H1 (cell line): ENCODE measurements at regions not wholly inside any gene's neighbourhood (a gene's known extent, or its start where the extent isn't known, plus 50 kb on each side); places are given as distances from the start of the nearest gene placed in this dataset.

Source experiments
- CTCF ChIA-PET: fragments of 300-600 bp; sonication (Branson Sonifier 250); formaldehyde crosslinking; loops from one replicate; lab custom pipeline; 2021; ENCODE audit not compliant: partially characterized antibody; lab: Charles Lee
- POLR2A ChIA-PET: fragments of 300-600 bp; sonication (Branson Sonifier 250); formaldehyde crosslinking; loops from one replicate; lab custom pipeline; 2021; ENCODE audit warnings: inconsistent platforms; ENCODE audit not compliant: partially characterized antibody; lab: Charles Lee
- DNase-seq, 2 experiments: peaks; one replicate each; pipeline versions ENCODE4 v3.0.0 to v3.0.0-alpha.2; 2010 to 2022; ENCODE audit warnings: low spot score in 2 of 2, low read depth in 1 of 2, mixed read lengths in 1 of 2
- FAIRE-seq: peaks from 2 replicates; lab custom pipeline; 2011; peaks lifted over from hg19 to GRCh38; lab: Jason Lieb, UNC
- H2AFZ ChIP-seq: 2 replicates; pipeline ENCODE4 v1.8.1; 2012; ENCODE audit warnings: low read length, inconsistent platforms
- H2AK5ac ChIP-seq: 2 replicates; pipeline ENCODE4 v1.6.1; 2013; ENCODE audit warnings: low read depth, low read length
- H2BK120ac ChIP-seq: replicated peaks from 2 replicates; pipeline ENCODE3; 2013; ENCODE audit warnings: low read depth, low read length, inconsistent platforms
- H2BK12ac ChIP-seq: 2 replicates; pipeline ENCODE4 v1.6.1; 2013; ENCODE audit warnings: low read depth, low read length
- H2BK15ac ChIP-seq: 2 replicates; pipeline ENCODE4 v1.6.1; 2013; ENCODE audit warnings: low read length
- H2BK20ac ChIP-seq: 2 replicates; pipeline ENCODE4 v1.6.1; 2013; ENCODE audit warnings: low read length
- H2BK5ac ChIP-seq: 2 replicates; pipeline ENCODE4 v1.6.1; 2013; ENCODE audit warnings: low read depth, low read length
- H3K14ac ChIP-seq: 2 replicates; pipeline ENCODE4 v1.6.1; 2013; ENCODE audit warnings: inconsistent platforms; ENCODE audit not compliant: insufficient read length
- H3K18ac ChIP-seq: 2 replicates; pipeline ENCODE4 v1.6.1; 2013; ENCODE audit warnings: low read length; ENCODE audit errors: extremely low read depth
- H3K23ac ChIP-seq: 2 replicates; pipeline ENCODE4 v1.6.1; 2013; ENCODE audit warnings: inconsistent platforms; ENCODE audit not compliant: insufficient read length
- H3K23me2 ChIP-seq: 2 replicates; pipeline ENCODE4 v1.6.1; 2013; ENCODE audit warnings: low read depth, low read length
- H3K27ac ChIP-seq: 2 replicates; pipeline ENCODE4 v1.6.1; 2011; ENCODE audit warnings: low read depth, low read length, inconsistent platforms
- H3K27me3 ChIP-seq, 4 experiments: replicated peaks in 1 of 4; 1 replicate in 1 of 4; 2 replicates in 3 of 4; pipeline versions ENCODE4 v1.6.1 to v1.8.1; 2011 to 2013; ENCODE audit warnings: low read length in 3 of 4, mild to moderate bottlenecking in 3 of 4, inconsistent platforms in 2 of 4, mixed read lengths in 2 of 4, moderate library complexity in 1 of 4; ENCODE audit not compliant: control insufficient read depth in 3 of 4, insufficient read depth in 3 of 4; ENCODE audit errors: extremely low read depth in 1 of 4
- H3K36me3 ChIP-seq, 4 experiments: 2 replicates each; pipeline versions ENCODE4 v1.6.1 to v1.8.1; 2011 to 2013; ENCODE audit warnings: mild to moderate bottlenecking in 4 of 4, low read length in 3 of 4, moderate library complexity in 2 of 4, control low read depth in 1 of 4, inconsistent platforms in 1 of 4; ENCODE audit not compliant: insufficient read depth in 4 of 4, control insufficient read depth in 2 of 4
- H3K4ac ChIP-seq: replicated peaks from 2 replicates; pipeline ENCODE3; 2013; ENCODE audit warnings: low read length, low read depth, mixed read lengths, inconsistent platforms; ENCODE audit not compliant: insufficient read length
- H3K4me1 ChIP-seq, 4 experiments: replicated peaks in 1 of 4; 1 replicate in 1 of 4; 2 replicates in 3 of 4; pipeline versions ENCODE4 v1.6.1 to v1.8.1; 2011 to 2013; ENCODE audit warnings: low read length in 3 of 4, inconsistent platforms in 2 of 4, mixed read lengths in 1 of 4; ENCODE audit not compliant: insufficient read depth in 4 of 4, control insufficient read depth in 3 of 4
- H3K4me2 ChIP-seq, 2 experiments: 2 replicates each; pipeline versions ENCODE4 v1.6.1 to v1.8.1; 2011 to 2013; ENCODE audit warnings: low read depth in 2 of 2, low read length in 2 of 2, control low read depth in 1 of 2, inconsistent platforms in 1 of 2, mild to moderate bottlenecking in 1 of 2; ENCODE audit not compliant: insufficient read depth in 1 of 2
- H3K4me3 ChIP-seq, 4 experiments: fragments of 200-600, 300-600 bp in 1 of 4; sonication (generic), shearing (Covaris generic), sonication (Bioruptor Twin) in 1 of 4; 2 replicates each; pipeline versions ENCODE4 v1.5.1 to v1.8.1; 2011 to 2016; ENCODE audit warnings: low read length in 4 of 4, low read depth in 3 of 4, control low read depth in 2 of 4, inconsistent platforms in 2 of 4, mild to moderate bottlenecking in 2 of 4, mixed read lengths in 1 of 4, moderate library complexity in 1 of 4; ENCODE audit not compliant: insufficient read depth in 2 of 4; ENCODE audit errors: extremely low read depth in 1 of 4
- H3K56ac ChIP-seq: replicated peaks from 2 replicates; pipeline ENCODE3; 2013; ENCODE audit warnings: low read depth, mild to moderate bottlenecking, mixed read lengths, low read length, inconsistent platforms; ENCODE audit not compliant: insufficient read length
- H3K79me1 ChIP-seq: 2 replicates; pipeline ENCODE4 v1.6.1; 2013; ENCODE audit warnings: low read depth, low read length, control low read depth
- H3K79me2 ChIP-seq, 2 experiments: 2 replicates each; pipeline versions ENCODE4 v1.6.1 to v1.8.1; 2012 to 2013; ENCODE audit warnings: low read length in 2 of 2, mild to moderate bottlenecking in 2 of 2, inconsistent platforms in 1 of 2; ENCODE audit not compliant: insufficient read depth in 2 of 2, control insufficient read depth in 1 of 2
- H3K9ac ChIP-seq, 4 experiments: replicated peaks in 1 of 4; 1 replicate in 1 of 4; 2 replicates in 3 of 4; pipeline versions ENCODE4 v1.6.1 to v1.8.1; 2011 to 2013; ENCODE audit warnings: low read depth in 3 of 4, low read length in 3 of 4, control low read depth in 2 of 4, mild to moderate bottlenecking in 2 of 4, moderate library complexity in 2 of 4, inconsistent platforms in 1 of 4; ENCODE audit errors: extremely low read depth in 1 of 4
- H3K9me3 ChIP-seq, 2 experiments: 2 replicates each; pipeline versions ENCODE4 v1.6.1 to v1.8.1; 2012 to 2013; ENCODE audit warnings: mild to moderate bottlenecking in 2 of 2, moderate library complexity in 2 of 2, control low read depth in 1 of 2, inconsistent platforms in 1 of 2, low read depth in 1 of 2, low read length in 1 of 2, mixed read lengths in 1 of 2; ENCODE audit not compliant: insufficient read depth in 2 of 2
- H4K20me1 ChIP-seq, 2 experiments: replicated peaks in 1 of 2; 2 replicates each; pipeline versions ENCODE3 to v1.8.1; 2011 to 2013; ENCODE audit warnings: inconsistent platforms in 2 of 2, low read length in 2 of 2, mild to moderate bottlenecking in 1 of 2; ENCODE audit not compliant: insufficient read depth in 2 of 2, control insufficient read depth in 1 of 2
- H4K5ac ChIP-seq: 2 replicates; pipeline ENCODE4 v1.6.1; 2013; ENCODE audit warnings: low read length, low read depth, mixed read lengths, inconsistent platforms; ENCODE audit not compliant: insufficient read length
- H4K8ac ChIP-seq: 2 replicates; pipeline ENCODE4 v1.8.0; 2013; ENCODE audit warnings: mild to moderate bottlenecking, moderate library complexity, low read length, inconsistent platforms; ENCODE audit not compliant: insufficient read depth; ENCODE audit errors: extremely low read depth
- H4K91ac ChIP-seq: replicated peaks from 2 replicates; pipeline ENCODE3; 2013; ENCODE audit warnings: low read length, mixed read lengths, inconsistent platforms; ENCODE audit not compliant: insufficient read length
- CHD1 ChIP-seq: IDR thresholded peaks from 2 replicates; pipeline ENCODE4 v1.6.1; 2012; ENCODE audit warnings: low read depth, low read length, improper control_type of control experiment
- FOSL1 ChIP-seq: IDR thresholded peaks from 2 replicates; pipeline ENCODE4 v1.6.1; 2011; ENCODE audit warnings: mild to moderate bottlenecking, low read depth, low read length, moderate library complexity; ENCODE audit not compliant: insufficient read depth
- KDM1A ChIP-seq: fragments of 200-600, 300-600 bp; sonication (generic); IDR thresholded peaks from 2 replicates; pipeline ENCODE4 v1.7.1; 2016; ENCODE audit warnings: mild to moderate bottlenecking, low read length, borderline replicate concordance
- KDM5A ChIP-seq: fragments of 200-600 bp; IDR thresholded peaks from 2 replicates; pipeline ENCODE4 v1.7.1; 2012; ENCODE audit warnings: mild to moderate bottlenecking, low read length, inconsistent platforms, mixed read lengths
- NRF1 ChIP-seq: IDR thresholded peaks from 2 replicates; pipeline ENCODE4 v1.6.1; 2011; ENCODE audit warnings: mild to moderate bottlenecking, low read depth, low read length, improper control_type of control experiment
- POLR2A ChIP-seq, 2 experiments: IDR thresholded peaks; 1 replicate in 1 of 2; 2 replicates in 1 of 2; pipeline ENCODE4 v1.6.1; 2011; ENCODE audit warnings: low read depth in 2 of 2, low read length in 2 of 2, mild to moderate bottlenecking in 2 of 2; ENCODE audit errors: control extremely low read depth in 1 of 2
- RBBP5 ChIP-seq: IDR thresholded peaks from 2 replicates; pipeline ENCODE4 v1.7.1; 2012; ENCODE audit warnings: low read depth, mild to moderate bottlenecking, inconsistent platforms, low read length, moderate library complexity, borderline replicate concordance
- SIX5 ChIP-seq: IDR thresholded peaks from 2 replicates; pipeline ENCODE4 v1.6.1; 2011; ENCODE audit warnings: mild to moderate bottlenecking, low read depth, low read length
- SP4 ChIP-seq: IDR thresholded peaks from 2 replicates; pipeline ENCODE4 v1.6.1; 2012; ENCODE audit warnings: low read length, inconsistent platforms
- TAF7 ChIP-seq: optimal IDR thresholded peaks from 2 replicates; pipeline ENCODE3; 2011; ENCODE audit warnings: low read depth, mild to moderate bottlenecking, inconsistent platforms, low read length, moderate library complexity, borderline replicate concordance
- YY1 ChIP-seq: IDR thresholded peaks from 2 replicates; pipeline ENCODE4 v1.6.1; 2011; ENCODE audit warnings: low read depth, mild to moderate bottlenecking, low read length
- WGBS, 2 experiments: shearing (Covaris generic) in 1 of 2; methylation state at CpG; one replicate each; pipeline versions ENCODE4 v1.1.6 to v1.1.7; 2013 to 2015; ENCODE audit warnings: low lambda C conversion rate in 2 of 2, mixed read lengths in 2 of 2, inconsistent platforms in 1 of 2, low coverage in 1 of 2, missing lambda C conversion rate in 1 of 2; ENCODE audit not compliant: insufficient replicate concordance in 2 of 2, insufficient coverage in 1 of 2, insufficient read length in 1 of 2; ENCODE audit errors: extremely low coverage in 1 of 2, missing lambda C conversion rate in 1 of 2; 5-methylcytosine and 5-hydroxymethylcytosine counted together
- TF ChIP-seq, protein P1 (sequence below): IDR thresholded peaks from 2 replicates; pipeline ENCODE4 v1.6.1; 2012; ENCODE audit warnings: inconsistent platforms

DNA sequence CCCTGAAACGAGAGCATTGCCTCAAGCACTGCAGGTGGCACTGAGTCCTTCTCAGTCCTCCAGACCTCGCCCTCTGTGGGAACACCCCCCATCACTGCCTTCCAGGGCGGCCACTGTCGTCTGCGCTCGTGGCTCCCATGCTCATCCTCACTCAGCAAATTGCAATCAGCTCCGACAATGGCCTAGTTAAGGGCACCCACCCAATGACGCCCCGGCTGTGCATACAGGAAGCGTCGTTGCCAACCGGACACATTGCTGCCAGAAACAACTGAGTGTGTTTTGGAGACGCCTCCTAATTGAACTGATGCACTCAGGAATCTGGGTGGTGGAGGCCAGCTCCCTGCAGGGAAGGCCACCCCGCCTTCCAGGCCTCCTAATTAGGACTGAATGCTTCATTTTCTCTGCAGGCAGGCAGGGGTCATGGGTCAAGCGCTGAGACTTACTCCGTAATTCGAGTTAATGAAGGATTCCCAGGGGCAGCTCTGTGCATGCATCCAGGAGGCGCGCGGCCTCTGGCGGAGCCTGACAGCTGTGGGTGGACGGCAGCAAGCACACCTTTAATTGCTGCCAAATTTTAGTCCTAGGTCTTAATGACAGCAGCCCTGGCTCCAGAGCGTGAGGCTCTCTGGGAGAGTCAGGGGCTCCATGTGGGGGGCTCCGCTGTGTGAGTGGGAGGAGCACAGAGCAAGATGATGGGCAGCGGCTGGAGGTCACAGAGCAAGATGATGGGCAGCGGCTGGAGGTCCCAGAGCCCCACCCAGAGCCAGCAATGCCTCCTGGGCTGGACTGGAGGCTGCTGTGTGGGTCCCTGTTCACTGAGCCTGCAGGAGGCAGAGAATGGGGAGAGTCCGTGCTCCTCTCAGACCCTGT lies 199.0 kb downstream of the BRD1 start:
- Histone ChIP-seq H3K27me3 (peaks cover 0 to 4% (median 2%) of the 10 kb centered on the region in 4 experiments; a peak in 3 of 7 replicates), H4K5ac (no peak overlapping the region), H4K20me1 (no peaks in the 10 kb centered on the region), H3K27ac (no peak overlapping the region), H3K4me2 (no peak overlapping the region), H2BK15ac (no peak overlapping the region), H3K4me3 (no peak overlapping the region), H3K4ac (no peak overlapping the region), H3K9me3 (no peaks in the 10 kb centered on the region), H2BK12ac (no peak overlapping the region), H2AFZ (no peak overlapping the region), H3K23me2 (peaks cover 4% of the 10 kb centered on the region; the same call in 1 of the 2 replicates), H2AK5ac (no peak overlapping the region), H4K8ac (no peak overlapping the region; the same call in 1 of the 2 replicates), H3K79me2 (no peaks in the 10 kb centered on the region), H3K23ac (no peak overlapping the region), H2BK20ac (no peak overlapping the region), H2BK5ac (no peak overlapping the region), H3K18ac (no peak overlapping the region), H3K9ac (no peak overlapping the region), H4K91ac (no peak overlapping the region), H3K4me1 (peaks cover 0 to 6% (median 4%) of the 10 kb centered on the region in 4 experiments; a peak in 4 of 7 replicates), H3K36me3 (no peaks in the 10 kb centered on the region), H3K79me1 (no peaks in the 10 kb centered on the region), H3K14ac (no peak overlapping the region), H2BK120ac (no peak overlapping the region), H3K56ac (no peak overlapping the region)
- no peak for DNase-seq
- TF ChIP-seq SIX5, result no peak
- no peak for TF ChIP-seq KDM5A
- no peak for TF ChIP-seq FOSL1
- TF ChIP-seq POLR2A (IDR thresholded peaks at IDR 0.05; ENCODE audit: control extremely low read depth in 1 of 2, low read depth in 2 of 2, low read length in 2 of 2), result no peak
- TF ChIP-seq CHD1, result no peak
- TF ChIP-seq KDM1A, result no peak
- TF ChIP-seq, protein P1, sequence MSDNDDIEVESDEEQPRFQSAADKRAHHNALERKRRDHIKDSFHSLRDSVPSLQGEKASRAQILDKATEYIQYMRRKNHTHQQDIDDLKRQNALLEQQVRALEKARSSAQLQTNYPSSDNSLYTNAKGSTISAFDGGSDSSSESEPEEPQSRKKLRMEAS, result no peak
- no peak for TF ChIP-seq SP4
- no peak for TF ChIP-seq YY1
- no peak for TF ChIP-seq RBBP5
- no peak for TF ChIP-seq NRF1
- no peak for TF ChIP-seq TAF7
- POLR2A ChIA-PET, result interaction anchor here (0.6 kb wide), 1 partner anchor 470 kb away, joined by 3 read pairs; no protein-coding TSS in a partner anchor
- WGBS, 2 experiments, result 89% methylated on average over 27 of the region's 27 CpGs; no CpG with 5 or more reads in 1 of the 2 experiments
- no peak for FAIRE-seq
- CTCF ChIA-PET, result interaction anchor here (0.9 to 2.5 kb wide), 3 partner anchors 9 to 228 kb away, joined by 3 to 5 read pairs (median 4); no protein-coding TSS in a partner anchor
